GM19240 (cell line): ENCODE measurements at regions not wholly inside any gene's neighbourhood (a gene's known extent, or its start where the extent isn't known, plus 50 kb on each side); places are given as distances from the start of the nearest gene placed in this dataset.
"Not testable (repeated sequence)": the region's sequence is repeated elsewhere in the genome, so short reads cannot be mapped to it uniquely, and the experiment has no call there.

ENCODE experiments used
- DNase-seq: peaks from one replicate; pipeline ENCODE4 v3.0.0; 2011; ENCODE audit warnings: low spot score; ENCODE audit not compliant: insufficient read length

GRCh38 chr12:92061061-92061460 lies 84.6 kb downstream of the BTG1 start:
- no peak for DNase-seq

- no peak for DNase-seq
Measured at GRCh38 chr12:92059960-92060359, 85.7 kb downstream of the BTG1 start.

GRCh38 chr12:92058664-92059063 lies 87.0 kb downstream of the BTG1 start:
- DNase-seq, result no peak

GRCh38 chr12:92056756-92057155 lies 88.9 kb downstream of the BTG1 start:
- DNase-seq, result not testable (repeated sequence)

GRCh38 chr12:92056290-92056689 lies 89.4 kb downstream of the BTG1 start:
- DNase-seq, result no peak

GRCh38 chr12:92055877-92056276 lies 89.8 kb downstream of the BTG1 start:
- no peak for DNase-seq

GRCh38 chr12:92051441-92051840 lies 94.2 kb downstream of the BTG1 start:
- DNase-seq, result no peak

GRCh38 chr12:92049403-92049802 lies 96.2 kb downstream of the BTG1 start:
- DNase-seq, result no peak

GRCh38 chr12:92047393-92047826 lies 98.2 kb downstream of the BTG1 start:
- DNase-seq, result no peak

- no peak for DNase-seq
Measured at GRCh38 chr12:92046557-92047392, 98.9 kb downstream of the BTG1 start.

GRCh38 chr12:92045852-92046251 lies 99.8 kb downstream of the BTG1 start:
- DNase-seq, result no peak

- DNase-seq, result no peak
Measured at GRCh38 chr12:92044435-92044834, 101.2 kb downstream of the BTG1 start.

- DNase-seq, result no peak
Measured at GRCh38 chr12:92042791-92043531, 102.7 kb downstream of the BTG1 start.

- DNase-seq, result no peak
Measured at GRCh38 chr12:92041742-92042141, 103.9 kb downstream of the BTG1 start.

GRCh38 chr12:92039046-92039445 lies 106.6 kb downstream of the BTG1 start:
- DNase-seq, result no peak

GRCh38 chr12:92038476-92038875 lies 107.2 kb downstream of the BTG1 start:
- DNase-seq, result no peak

GRCh38 chr12:92036771-92037453 lies 108.7 kb downstream of the BTG1 start:
- DNase-seq, result no peak

GRCh38 chr12:92036061-92036620 lies 109.5 kb downstream of the BTG1 start:
- DNase-seq, result no peak

- DNase-seq, result no peak
Measured at GRCh38 chr12:92035477-92035876, 110.2 kb downstream of the BTG1 start.

GRCh38 chr12:92034858-92035401 lies 110.7 kb downstream of the BTG1 start:
- DNase-seq, result no peak

GRCh38 chr12:92034083-92034482 lies 111.6 kb downstream of the BTG1 start:
- DNase-seq, result no peak
